HG02884 (cell line): ENCODE measurements at regions not wholly inside any gene's neighbourhood (a gene's known extent, or its start where the extent isn't known, plus 50 kb on each side); places are given as distances from the start of the nearest gene placed in this dataset.

Experiments used
- ATAC-seq: cut with Tn5 transposase; IDR thresholded peaks from one replicate; pipeline ENCODE4 v1.9.1; 2021; ENCODE audit warnings: mild to moderate bottlenecking, moderate library complexity; ENCODE audit not compliant: unreplicated experiment

GRCh38 chr13:74005320-74006157, 128.7 kb downstream of the KLF12 start:
- ATAC-seq, result no peak

GRCh38 chr13:74004109-74004508, 130.1 kb downstream of the KLF12 start:
- ATAC-seq, result no peak

GRCh38 chr13:74003374-74003773, 130.8 kb downstream of the KLF12 start:
- ATAC-seq, result no peak

GRCh38 chr13:74000876-74001275, 133.3 kb downstream of the KLF12 start:
- ATAC-seq, result no peak

GRCh38 chr13:73998631-73999030, 135.6 kb downstream of the KLF12 start:
- peak; percentile 77 for ATAC-seq

GRCh38 chr13:73997964-73998363, 136.2 kb downstream of the KLF12 start:
- ATAC-seq, result no peak

- ATAC-seq, result no peak
Observed at GRCh38 chr13:73996569-73996968, 137.6 kb downstream of the KLF12 start.

- ATAC-seq, result no peak
Observed at GRCh38 chr13:73995736-73996135, 138.5 kb downstream of the KLF12 start.

- ATAC-seq, result no peak
Observed at GRCh38 chr13:73993661-73994060, 140.5 kb downstream of the KLF12 start.

GRCh38 chr13:73991884-73992283, 142.3 kb downstream of the KLF12 start:
- no peak for ATAC-seq

GRCh38 chr13:73991384-73991783, 142.8 kb downstream of the KLF12 start:
- no peak for ATAC-seq

GRCh38 chr13:73989244-73989843, 144.9 kb downstream of the KLF12 start:
- ATAC-seq, result no peak

- no peak for ATAC-seq
Observed at GRCh38 chr13:73988461-73988860, 145.7 kb downstream of the KLF12 start.

- no peak for ATAC-seq
Observed at GRCh38 chr13:73987618-73988017, 146.6 kb downstream of the KLF12 start.

- ATAC-seq, result no peak
Observed at GRCh38 chr13:73985783-73986182, 148.4 kb downstream of the KLF12 start.

- ATAC-seq, result no peak
Observed at GRCh38 chr13:73984949-73985691, 149.1 kb downstream of the KLF12 start.

GRCh38 chr13:73984201-73984600, 150.0 kb downstream of the KLF12 start:
- no peak for ATAC-seq

- no peak for ATAC-seq
Observed at GRCh38 chr13:73983109-73983508, 151.1 kb downstream of the KLF12 start.

GRCh38 chr13:73981595-73981994, 152.6 kb downstream of the KLF12 start:
- no peak for ATAC-seq

- ATAC-seq, result no peak
Observed at GRCh38 chr13:73975767-73976166, 158.4 kb downstream of the KLF12 start.

- no peak for ATAC-seq
Observed at GRCh38 chr13:73974051-73974450, 160.2 kb downstream of the KLF12 start.

GRCh38 chr13:73973156-73973555, 161.0 kb downstream of the KLF12 start:
- no peak for ATAC-seq
